ENCODE measurements at regions not wholly inside any gene's neighbourhood (a gene's known extent, or its start where the extent isn't known, plus 50 kb on each side); places are given as distances from the start of the nearest gene placed in this dataset.
"Not testable (repeated sequence)": the region's sequence is repeated elsewhere in the genome, so short reads cannot be mapped to it uniquely, and the experiment has no call there.

DNA sequence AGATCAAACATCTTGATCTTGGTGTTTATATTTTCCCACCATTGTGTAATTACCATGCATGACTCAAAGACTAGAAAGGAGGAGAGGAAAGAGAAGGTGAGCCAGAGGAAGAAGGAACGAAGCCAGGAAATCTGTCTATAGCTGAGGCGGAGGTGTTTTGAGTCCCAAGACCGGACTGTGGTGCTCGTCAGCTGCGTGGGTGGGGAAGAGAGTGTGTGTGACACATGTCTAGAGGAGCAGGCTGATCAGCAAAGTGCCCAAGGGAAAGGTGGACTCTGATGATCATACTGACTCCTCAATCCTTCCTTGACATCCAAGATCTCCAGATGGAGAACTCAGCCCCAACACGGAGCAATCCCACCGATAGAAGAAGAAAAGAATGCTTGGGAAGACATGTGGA lies 189.5 kb upstream of the MINDY3 start:
- intact Hi-C loops (cut with micrococcal nuclease), result no loop called here
- no peaks in the 10 kb centered on the region for H3K9me1 ChIP-seq (replicated peaks; ENCODE audit: control insufficient read depth, extremely low read depth, insufficient read depth, low read length)
- no peaks in the 10 kb centered on the region for H3K79me2 ChIP-seq (ENCODE audit: control insufficient read depth, insufficient read depth, low read length)
- H4K20me1 ChIP-seq (replicated peaks; ENCODE audit: control insufficient read depth, extremely low read depth, insufficient read depth, low read length), result no peaks in the 10 kb centered on the region
- FAIRE-seq (no peak), DNase-seq (ENCODE audit: low read depth, low spot score) (no peak)
- no TSS peak for BruUV-seq (replicated peaks)
- H3K9ac ChIP-seq (replicated peaks; ENCODE audit: extremely low read depth, insufficient read depth, low read length), result no peak overlapping the region
- POLR2A ChIA-PET, result no interaction called here
- CTCF ChIA-PET, result no interaction called here
- no peaks in the 10 kb centered on the region for H3K9me3 ChIP-seq (replicated peaks; ENCODE audit: control insufficient read depth, insufficient read depth, low read length)
- TF ChIP-seq MAX (IDR thresholded peaks at IDR 0.05; ENCODE audit: insufficient read depth, insufficient read length) (no peak), JUN (IDR thresholded peaks at IDR 0.05; ENCODE audit: borderline replicate concordance, insufficient read depth, insufficient read length, low read depth) (no peak)
- dilution Hi-C loops (cut with MboI; ENCODE audit: extremely low pct_ligation_motif_present, low sequenced_read_pairs), result no loop called here
- H3K36me3 ChIP-seq (ENCODE audit: control insufficient read depth in 2 of 2, extremely low read depth in 1 of 2, insufficient read depth in 2 of 2, low read length in 2 of 2), result no peaks in the 10 kb centered on the region
- H3K27me3 ChIP-seq (ENCODE audit: control insufficient read depth in 2 of 2, insufficient read depth in 2 of 2, low read length in 2 of 2), result no peaks in the 10 kb centered on the region
- no peak overlapping the region for H3K4me2 ChIP-seq (ENCODE audit: insufficient read depth, low read length)
- no peak overlapping the region for H2AFZ ChIP-seq (ENCODE audit: low read depth, low read length)
- H3K4me3 ChIP-seq (replicated peaks in 1 of 3; ENCODE audit: insufficient read depth in 1 of 3, low read depth in 1 of 3, low read length in 3 of 3), result no peak overlapping the region
- no peak overlapping the region for H3K27ac ChIP-seq (ENCODE audit: insufficient read depth, low read depth, low read length)
- H3K4me1 ChIP-seq (ENCODE audit: control insufficient read depth, extremely low read depth, insufficient read depth, low read length), result no peaks in the 10 kb centered on the region

- no peaks in the 10 kb centered on the region for H3K36me3 ChIP-seq (ENCODE audit: control insufficient read depth in 2 of 2, extremely low read depth in 1 of 2, insufficient read depth in 2 of 2, low read length in 2 of 2)
- BruUV-seq (replicated peaks), result no TSS peak
- no peaks in the 10 kb centered on the region for H4K20me1 ChIP-seq (replicated peaks; ENCODE audit: control insufficient read depth, extremely low read depth, insufficient read depth, low read length)
- no peaks in the 10 kb centered on the region for H3K27me3 ChIP-seq (ENCODE audit: control insufficient read depth in 2 of 2, insufficient read depth in 2 of 2, low read length in 2 of 2)
- no peak overlapping the region for H3K27ac ChIP-seq (ENCODE audit: insufficient read depth, low read depth, low read length)
- H3K4me2 ChIP-seq (ENCODE audit: insufficient read depth, low read length), result no peak overlapping the region
- TF ChIP-seq MAX (IDR thresholded peaks at IDR 0.05; ENCODE audit: insufficient read depth, insufficient read length) (no peak), FOS (IDR thresholded peaks at IDR 0.05; ENCODE audit: borderline replicate concordance, insufficient read depth, low read length) (no peak), POLR2AphosphoS5 (IDR thresholded peaks at IDR 0.05; ENCODE audit: insufficient read depth, low read depth, low read length) (no peak), JUN (IDR thresholded peaks at IDR 0.05; ENCODE audit: borderline replicate concordance, insufficient read depth, insufficient read length, low read depth) (no peak), EZH2 (IDR thresholded peaks at IDR 0.05; ENCODE audit: borderline replicate concordance, low read depth, low read length, severe bottlenecking) (no peak), GATA2 (IDR thresholded peaks at IDR 0.05; ENCODE audit: insufficient read depth, insufficient read length, low read depth, low read length) (no peak), POLR2A (IDR thresholded peaks at IDR 0.05; ENCODE audit: low read depth, low read length) (no peak), MYC (IDR thresholded peaks at IDR 0.05; ENCODE audit: low read depth, low read length) (no peak)
- TF ChIP-seq, protein P1, sequence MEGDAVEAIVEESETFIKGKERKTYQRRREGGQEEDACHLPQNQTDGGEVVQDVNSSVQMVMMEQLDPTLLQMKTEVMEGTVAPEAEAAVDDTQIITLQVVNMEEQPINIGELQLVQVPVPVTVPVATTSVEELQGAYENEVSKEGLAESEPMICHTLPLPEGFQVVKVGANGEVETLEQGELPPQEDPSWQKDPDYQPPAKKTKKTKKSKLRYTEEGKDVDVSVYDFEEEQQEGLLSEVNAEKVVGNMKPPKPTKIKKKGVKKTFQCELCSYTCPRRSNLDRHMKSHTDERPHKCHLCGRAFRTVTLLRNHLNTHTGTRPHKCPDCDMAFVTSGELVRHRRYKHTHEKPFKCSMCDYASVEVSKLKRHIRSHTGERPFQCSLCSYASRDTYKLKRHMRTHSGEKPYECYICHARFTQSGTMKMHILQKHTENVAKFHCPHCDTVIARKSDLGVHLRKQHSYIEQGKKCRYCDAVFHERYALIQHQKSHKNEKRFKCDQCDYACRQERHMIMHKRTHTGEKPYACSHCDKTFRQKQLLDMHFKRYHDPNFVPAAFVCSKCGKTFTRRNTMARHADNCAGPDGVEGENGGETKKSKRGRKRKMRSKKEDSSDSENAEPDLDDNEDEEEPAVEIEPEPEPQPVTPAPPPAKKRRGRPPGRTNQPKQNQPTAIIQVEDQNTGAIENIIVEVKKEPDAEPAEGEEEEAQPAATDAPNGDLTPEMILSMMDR (IDR thresholded peaks at IDR 0.05; ENCODE audit: extremely low read depth in 1 of 2, insufficient read depth in 1 of 2, low read depth in 1 of 2, low read length in 2 of 2), result no peak
- no peak for FAIRE-seq
- DNase-seq (ENCODE audit: low read depth, low spot score), result no peak
- POLR2A ChIA-PET, result no interaction called here
- no peak overlapping the region for H3K4me3 ChIP-seq (replicated peaks in 1 of 3; ENCODE audit: insufficient read depth in 1 of 3, low read depth in 1 of 3, low read length in 3 of 3)
- no peaks in the 10 kb centered on the region for H3K9me1 ChIP-seq (replicated peaks; ENCODE audit: control insufficient read depth, extremely low read depth, insufficient read depth, low read length)
- no peak overlapping the region for H2AFZ ChIP-seq (ENCODE audit: low read depth, low read length)
- no peaks in the 10 kb centered on the region for H3K79me2 ChIP-seq (ENCODE audit: control insufficient read depth, insufficient read depth, low read length)
- CTCF ChIA-PET, result no interaction called here
- no peaks in the 10 kb centered on the region for H3K4me1 ChIP-seq (ENCODE audit: control insufficient read depth, extremely low read depth, insufficient read depth, low read length)
- intact Hi-C loops (cut with micrococcal nuclease) (no loop called here), dilution Hi-C loops (cut with MboI; ENCODE audit: extremely low pct_ligation_motif_present, low sequenced_read_pairs) (no loop called here)
- no peaks in the 10 kb centered on the region for H3K9me3 ChIP-seq (replicated peaks; ENCODE audit: control insufficient read depth, insufficient read depth, low read length)
- no peak overlapping the region for H3K9ac ChIP-seq (replicated peaks; ENCODE audit: extremely low read depth, insufficient read depth, low read length)
Observed at GRCh38 chr10:16063350-16063749, 203.0 kb upstream of the MINDY3 start.

- H2AFZ ChIP-seq (ENCODE audit: low read depth, low read length); H3K4me3 ChIP-seq (replicated peaks in 1 of 3; ENCODE audit: insufficient read depth in 1 of 3, low read depth in 1 of 3, low read length in 3 of 3); intact Hi-C loops (cut with micrococcal nuclease); H3K27ac ChIP-seq (ENCODE audit: insufficient read depth, low read depth, low read length); H3K79me2 ChIP-seq (ENCODE audit: control insufficient read depth, insufficient read depth, low read length); POLR2A ChIA-PET; DNase-seq (ENCODE audit: low read depth, low spot score); H3K4me2 ChIP-seq (ENCODE audit: insufficient read depth, low read length); H3K36me3 ChIP-seq (ENCODE audit: control insufficient read depth in 2 of 2, extremely low read depth in 1 of 2, insufficient read depth in 2 of 2, low read length in 2 of 2); H4K20me1 ChIP-seq (replicated peaks; ENCODE audit: control insufficient read depth, extremely low read depth, insufficient read depth, low read length); FAIRE-seq; H3K9me1 ChIP-seq (replicated peaks; ENCODE audit: control insufficient read depth, extremely low read depth, insufficient read depth, low read length); dilution Hi-C loops (cut with MboI; ENCODE audit: extremely low pct_ligation_motif_present, low sequenced_read_pairs); H3K27me3 ChIP-seq (ENCODE audit: control insufficient read depth in 2 of 2, insufficient read depth in 2 of 2, low read length in 2 of 2); H3K9ac ChIP-seq (replicated peaks; ENCODE audit: extremely low read depth, insufficient read depth, low read length); CTCF ChIA-PET; BruUV-seq (replicated peaks); H3K4me1 ChIP-seq (ENCODE audit: control insufficient read depth, extremely low read depth, insufficient read depth, low read length); H3K9me3 ChIP-seq (replicated peaks; ENCODE audit: control insufficient read depth, insufficient read depth, low read length): not testable (repeated sequence)
Observed at GRCh38 chr10:16083551-16083950, 223.2 kb upstream of the MINDY3 start.

Data from endothelial cell of umbilical vein (primary cell).